OCI-LY3 (cell line): ENCODE measurements at regions not wholly inside any gene's neighbourhood (a gene's known extent, or its start where the extent isn't known, plus 50 kb on each side); places are given as distances from the start of the nearest gene placed in this dataset.

Source experiments
- CTCF ChIP-seq: fragments of 200-600, 300-600 bp; sonication (generic); IDR thresholded peaks from 2 replicates; pipeline ENCODE4 v1.5.1; 2014; ENCODE audit warnings: antibody characterized with exemption, low read length, low read depth
- EZH2phosphoT487 ChIP-seq: fragments of 200-600 bp; shearing (Covaris generic); IDR thresholded peaks from 2 replicates; pipeline ENCODE4 v1.6.1; 2018; ENCODE audit warnings: antibody characterized with exemption, mixed run types, low read depth

GRCh38 chr5:3905031-3905430 is 309.4 kb downstream of the IRX1 start:
- TF ChIP-seq CTCF (no peak), EZH2phosphoT487 (no peak)
